Peyer's patch (tissue), 4 donors: ENCODE measurements at regions not wholly inside any gene's neighbourhood (a gene's known extent, or its start where the extent isn't known, plus 50 kb on each side); places are given as distances from the start of the nearest gene placed in this dataset.
"Not testable (repeated sequence)": the region's sequence is repeated elsewhere in the genome, so short reads cannot be mapped to it uniquely, and the experiment has no call there.

ENCODE experiments used
- DNase-seq, 3 donors: peaks; one replicate each; pipeline ENCODE4 v3.0.0-alpha.2; 2017 to 2019
- H3K27ac ChIP-seq, 4 donors: fragments of 200-600 bp; sonication (generic); one replicate each; pipeline ENCODE4 v1.5.1; 2016 to 2019
- H3K27me3 ChIP-seq, 2 donors: fragments of 200-600 bp; sonication (generic); one replicate each; pipeline ENCODE4 v1.5.1; 2019
- H3K36me3 ChIP-seq, 3 donors: fragments of 200-600 bp; sonication (generic); one replicate each; pipeline ENCODE4 v1.5.1; 2016 to 2019
- H3K4me1 ChIP-seq, 4 donors: fragments of 200-600 bp; sonication (generic); one replicate each; pipeline ENCODE4 v1.5.1; 2016 to 2019
- H3K4me3 ChIP-seq, 4 donors: fragments of 200-600 bp; sonication (generic); 1 replicate in 3 of 4; 2 replicates in 1 of 4; pipeline ENCODE4 v1.5.1; 2016 to 2019; ENCODE audit warnings: mild to moderate bottlenecking in 1 of 4
- H3K9me3 ChIP-seq, 4 donors: fragments of 200-600 bp; sonication (generic); one replicate each; pipeline ENCODE4 v1.5.1; 2016 to 2019; ENCODE audit warnings: mild to moderate bottlenecking in 1 of 4
- CTCF ChIP-seq, 6 experiments: fragments of 450-650 bp in 4 of 6; fragments of 200-600 bp in 2 of 6; sonication (generic) in 1 of 6; IDR thresholded peaks; one replicate each; pipeline ENCODE4 v1.5.1; 2017 to 2019; ENCODE audit warnings: antibody characterized with exemption in 6 of 6, mild to moderate bottlenecking in 3 of 6, moderate library complexity in 1 of 6
- POLR2A ChIP-seq, 2 donors: fragments of 450-650 bp; IDR thresholded peaks; one replicate each; pipeline ENCODE4 v1.5.1; 2017; ENCODE audit warnings: antibody characterized with exemption in 2 of 2, mild to moderate bottlenecking in 2 of 2, moderate library complexity in 2 of 2

GRCh38 chr2:149763358-149763757 lies 175.8 kb upstream of the MMADHC start:
- no peak for DNase-seq
- Histone ChIP-seq H3K36me3 (no peaks in the 10 kb centered on the region), H3K4me3 (no peak overlapping the region), H3K27ac (no peak overlapping the region), H3K27me3 (no peaks in the 10 kb centered on the region), H3K4me1 (no peaks in the 10 kb centered on the region), H3K9me3 (no peaks in the 10 kb centered on the region)
- TF ChIP-seq CTCF (IDR thresholded peaks at IDR 0.05) = no peak
- TF ChIP-seq POLR2A (IDR thresholded peaks at IDR 0.05) = no peak

- Histone ChIP-seq H3K27me3 (no peaks in the 10 kb centered on the region), H3K27ac (no peak overlapping the region)
Observed at GRCh38 chr2:149761611-149762010, 174.0 kb upstream of the MMADHC start.

GRCh38 chr2:149759382-149759781 lies 171.8 kb upstream of the MMADHC start:
- not testable (repeated sequence) for H3K4me3 ChIP-seq, DNase-seq, H3K27me3 ChIP-seq, H3K27ac ChIP-seq, H3K9me3 ChIP-seq, H3K4me1 ChIP-seq, H3K36me3 ChIP-seq

More at GRCh38 chr2:149761611-149762010, 174.0 kb upstream of the MMADHC start:
- Histone ChIP-seq H3K4me1 (no peaks in the 10 kb centered on the region), H3K36me3 (no peaks in the 10 kb centered on the region), H3K4me3 (no peak overlapping the region), H3K9me3 (no peaks in the 10 kb centered on the region)
- no peak for DNase-seq
- TF ChIP-seq CTCF (IDR thresholded peaks at IDR 0.05) = no peak
- no peak for TF ChIP-seq POLR2A (IDR thresholded peaks at IDR 0.05)

- DNase-seq = not testable (repeated sequence)
Observed at GRCh38 chr2:149754722-149755121, 167.1 kb upstream of the MMADHC start.

GRCh38 chr2:149747456-149747855 lies 159.9 kb upstream of the MMADHC start:
- DNase-seq = no peak
- no peaks in the 10 kb centered on the region for H3K27me3 ChIP-seq
- no peak for TF ChIP-seq POLR2A (IDR thresholded peaks at IDR 0.05)
- TF ChIP-seq CTCF (IDR thresholded peaks at IDR 0.05) = no peak
- H3K4me3 ChIP-seq = no peak overlapping the region
- H3K27ac ChIP-seq = no peak overlapping the region
- H3K9me3 ChIP-seq = no peaks in the 10 kb centered on the region
- H3K4me1 ChIP-seq = no peaks in the 10 kb centered on the region
- H3K36me3 ChIP-seq = no peaks in the 10 kb centered on the region

More at GRCh38 chr2:149754722-149755121, 167.1 kb upstream of the MMADHC start:
- not testable (repeated sequence) for H3K9me3 ChIP-seq, H3K27me3 ChIP-seq, H3K4me1 ChIP-seq, H3K36me3 ChIP-seq, H3K4me3 ChIP-seq, H3K27ac ChIP-seq

GRCh38 chr2:149745396-149746230 lies 158.0 kb upstream of the MMADHC start:
- DNase-seq = no peak
- H3K9me3 ChIP-seq = no peaks in the 10 kb centered on the region
- no peak overlapping the region for H3K27ac ChIP-seq
- H3K27me3 ChIP-seq = no peaks in the 10 kb centered on the region
- H3K36me3 ChIP-seq = no peaks in the 10 kb centered on the region
- no peak overlapping the region for H3K4me3 ChIP-seq
- TF ChIP-seq POLR2A (IDR thresholded peaks at IDR 0.05) (no peak), CTCF (IDR thresholded peaks at IDR 0.05) (no peak)
- H3K4me1 ChIP-seq = no peaks in the 10 kb centered on the region

GRCh38 chr2:149744865-149745264 lies 157.3 kb upstream of the MMADHC start:
- no peak for DNase-seq
- Histone ChIP-seq H3K27me3 (no peaks in the 10 kb centered on the region), H3K27ac (no peak overlapping the region), H3K9me3 (no peaks in the 10 kb centered on the region), H3K4me3 (no peak overlapping the region), H3K4me1 (no peaks in the 10 kb centered on the region), H3K36me3 (no peaks in the 10 kb centered on the region)
- TF ChIP-seq CTCF (IDR thresholded peaks at IDR 0.05) = no peak
- TF ChIP-seq POLR2A (IDR thresholded peaks at IDR 0.05) = no peak
